ENCODE measurements at regions not wholly inside any gene's neighbourhood (a gene's known extent, or its start where the extent isn't known, plus 50 kb on each side); places are given as distances from the start of the nearest gene placed in this dataset.

DNA sequence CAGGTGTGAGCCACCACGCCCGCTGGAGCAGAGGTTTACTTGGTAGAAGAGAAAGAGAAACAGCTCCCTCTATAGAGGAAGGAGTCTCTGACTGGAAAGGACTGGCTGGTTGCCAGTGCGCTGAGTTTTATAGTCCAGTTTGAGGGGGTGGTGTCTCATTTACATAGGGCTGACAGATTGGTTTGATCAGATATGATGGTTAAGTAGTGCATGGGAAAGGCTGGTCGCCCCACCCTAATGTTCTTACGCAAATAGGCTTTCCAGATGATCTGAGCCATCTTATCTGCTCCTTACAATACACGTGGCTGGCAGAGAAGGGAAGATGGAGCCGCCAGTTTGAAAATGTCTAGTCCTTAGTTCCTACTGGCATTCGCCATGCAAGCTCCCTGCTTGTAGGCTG is 439.5 kb downstream of the NAF1 start:
- Histone ChIP-seq H3K36me3 (no peaks in the 10 kb centered on the region), H3K4me3 (no peak overlapping the region), H3K9me3 (no peaks in the 10 kb centered on the region), H3K27me3 (no peaks in the 10 kb centered on the region), H3K4me1 (no peaks in the 10 kb centered on the region), H3K27ac (no peak overlapping the region)
- intact Hi-C loops (cut with DNase I): no loop called here
- TF ChIP-seq POLR2AphosphoS5 (IDR thresholded peaks at IDR 0.05; ENCODE audit: insufficient read depth in 1 of 2, low read depth in 1 of 2) (no peak), POLR2A (IDR thresholded peaks at IDR 0.05) (no peak)
- TF ChIP-seq, protein P1, sequence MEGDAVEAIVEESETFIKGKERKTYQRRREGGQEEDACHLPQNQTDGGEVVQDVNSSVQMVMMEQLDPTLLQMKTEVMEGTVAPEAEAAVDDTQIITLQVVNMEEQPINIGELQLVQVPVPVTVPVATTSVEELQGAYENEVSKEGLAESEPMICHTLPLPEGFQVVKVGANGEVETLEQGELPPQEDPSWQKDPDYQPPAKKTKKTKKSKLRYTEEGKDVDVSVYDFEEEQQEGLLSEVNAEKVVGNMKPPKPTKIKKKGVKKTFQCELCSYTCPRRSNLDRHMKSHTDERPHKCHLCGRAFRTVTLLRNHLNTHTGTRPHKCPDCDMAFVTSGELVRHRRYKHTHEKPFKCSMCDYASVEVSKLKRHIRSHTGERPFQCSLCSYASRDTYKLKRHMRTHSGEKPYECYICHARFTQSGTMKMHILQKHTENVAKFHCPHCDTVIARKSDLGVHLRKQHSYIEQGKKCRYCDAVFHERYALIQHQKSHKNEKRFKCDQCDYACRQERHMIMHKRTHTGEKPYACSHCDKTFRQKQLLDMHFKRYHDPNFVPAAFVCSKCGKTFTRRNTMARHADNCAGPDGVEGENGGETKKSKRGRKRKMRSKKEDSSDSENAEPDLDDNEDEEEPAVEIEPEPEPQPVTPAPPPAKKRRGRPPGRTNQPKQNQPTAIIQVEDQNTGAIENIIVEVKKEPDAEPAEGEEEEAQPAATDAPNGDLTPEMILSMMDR (IDR thresholded peaks at IDR 0.05): no peak
- no peak for DNase-seq (ENCODE audit: extremely low spot score in 2 of 2)

DNA sequence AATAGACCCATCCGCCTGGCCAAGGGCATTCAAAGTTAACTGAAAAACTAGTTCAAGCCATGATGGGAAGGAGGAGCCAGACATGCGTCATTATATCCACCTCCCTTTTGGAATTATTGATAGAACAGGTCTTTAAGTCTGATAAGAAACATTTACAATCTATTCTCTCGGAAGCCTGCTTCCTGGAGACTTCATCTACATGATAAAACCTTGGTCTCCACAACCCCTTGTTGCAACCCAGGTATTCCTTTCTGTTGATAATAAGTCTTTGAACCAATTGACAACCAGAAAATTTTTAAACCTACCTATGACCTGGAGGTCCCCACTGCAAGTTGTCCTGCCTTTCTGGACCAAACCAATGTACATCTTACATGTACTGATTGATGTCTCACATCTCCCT is 451.3 kb downstream of the NAF1 start:
- DNase-seq (ENCODE audit: extremely low spot score in 2 of 2): no peak
- H3K4me3 ChIP-seq: no peak overlapping the region
- no peaks in the 10 kb centered on the region for H3K4me1 ChIP-seq
- H3K9me3 ChIP-seq: no peaks in the 10 kb centered on the region
- no peaks in the 10 kb centered on the region for H3K36me3 ChIP-seq
- TF ChIP-seq POLR2A (IDR thresholded peaks at IDR 0.05): no peak
- TF ChIP-seq, protein P1 (IDR thresholded peaks at IDR 0.05): no peak
- TF ChIP-seq POLR2AphosphoS5 (IDR thresholded peaks at IDR 0.05; ENCODE audit: insufficient read depth in 1 of 2, low read depth in 1 of 2): no peak
- H3K27ac ChIP-seq: no peak overlapping the region
- H3K27me3 ChIP-seq: no peaks in the 10 kb centered on the region
- intact Hi-C loops (cut with DNase I): no loop called here

DNA sequence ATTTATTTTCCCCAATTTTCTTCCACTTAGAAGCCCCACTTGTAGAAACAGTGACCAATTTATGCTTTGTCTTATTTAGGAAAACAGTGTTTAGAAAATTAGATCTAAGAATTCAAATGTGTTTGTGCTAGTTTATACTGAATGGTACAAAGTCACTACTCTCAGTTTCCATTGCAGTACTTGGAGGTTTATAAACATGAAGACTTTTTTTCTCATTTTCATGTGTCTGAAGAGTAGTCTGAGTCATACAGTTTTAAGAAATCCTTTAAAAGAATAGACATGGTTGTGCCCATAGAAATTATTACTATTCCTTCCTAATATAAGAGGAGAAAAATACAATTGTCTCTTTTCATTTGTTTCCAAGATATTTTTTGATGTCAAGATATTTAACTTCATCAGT is 458.7 kb downstream of the NAF1 start:
- no peak overlapping the region for H3K27ac ChIP-seq
- TF ChIP-seq POLR2A (IDR thresholded peaks at IDR 0.05) (no peak), POLR2AphosphoS5 (IDR thresholded peaks at IDR 0.05; ENCODE audit: insufficient read depth in 1 of 2, low read depth in 1 of 2) (no peak)
- intact Hi-C loops (cut with DNase I): no loop called here
- H3K4me1 ChIP-seq: no peaks in the 10 kb centered on the region
- H3K9me3 ChIP-seq: no peaks in the 10 kb centered on the region
- H3K4me3 ChIP-seq: no peak overlapping the region
- no peak for DNase-seq (ENCODE audit: extremely low spot score in 2 of 2)
- no peaks in the 10 kb centered on the region for H3K36me3 ChIP-seq
- no peaks in the 10 kb centered on the region for H3K27me3 ChIP-seq

DNA sequence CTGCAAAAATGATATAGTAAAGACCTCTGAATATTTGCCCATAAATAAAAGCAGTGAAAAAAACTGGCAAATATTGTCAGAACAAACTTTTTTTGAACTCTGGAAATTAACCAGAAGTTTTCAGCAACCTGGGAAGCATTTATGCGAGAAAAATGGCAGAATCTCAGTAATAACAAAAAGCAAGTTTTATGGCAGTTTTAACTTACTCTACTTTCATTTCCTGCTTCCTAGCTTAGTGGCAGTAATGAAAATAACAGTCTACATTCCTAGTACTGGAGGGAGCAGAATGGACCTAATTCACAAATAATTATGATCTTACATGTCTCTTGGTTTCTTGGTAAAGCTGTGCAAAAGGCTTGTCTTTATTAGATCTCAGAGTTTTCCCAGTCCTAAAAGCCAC is 460.1 kb downstream of the NAF1 start:
- no peaks in the 10 kb centered on the region for H3K9me3 ChIP-seq
- no peak overlapping the region for H3K27ac ChIP-seq
- H3K4me3 ChIP-seq: no peak overlapping the region
- intact Hi-C loops (cut with DNase I): no loop called here
- no peak for DNase-seq (ENCODE audit: extremely low spot score in 2 of 2)
- no peaks in the 10 kb centered on the region for H3K27me3 ChIP-seq
- H3K36me3 ChIP-seq: no peaks in the 10 kb centered on the region
- TF ChIP-seq POLR2A (IDR thresholded peaks at IDR 0.05) (no peak), POLR2AphosphoS5 (IDR thresholded peaks at IDR 0.05; ENCODE audit: insufficient read depth in 1 of 2, low read depth in 1 of 2) (no peak)
- TF ChIP-seq, protein P1 (IDR thresholded peaks at IDR 0.05): no peak
- H3K4me1 ChIP-seq: no peaks in the 10 kb centered on the region

DNA sequence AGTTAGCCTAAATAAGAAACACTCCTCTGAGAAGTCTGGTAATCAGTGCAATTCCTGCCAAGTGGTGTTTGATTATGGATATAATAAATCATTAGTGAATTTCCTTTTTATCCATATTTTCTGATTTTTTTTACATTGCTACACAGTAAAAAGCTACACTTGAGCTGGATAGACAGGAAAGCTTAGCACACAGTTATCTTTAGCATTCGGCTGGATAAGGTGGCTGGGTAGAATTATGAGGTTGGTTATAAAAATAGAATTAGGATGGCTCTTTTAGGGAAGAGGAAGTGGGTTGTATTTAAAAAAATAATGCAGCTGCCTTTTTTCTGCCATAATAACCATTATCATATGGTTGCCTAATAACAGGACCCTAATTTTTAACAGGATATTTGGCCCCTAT is 460.6 kb downstream of the NAF1 start:
- H3K27ac ChIP-seq: no peak overlapping the region
- H3K27me3 ChIP-seq: no peaks in the 10 kb centered on the region
- no peak for TF ChIP-seq POLR2AphosphoS5 (IDR thresholded peaks at IDR 0.05; ENCODE audit: insufficient read depth in 1 of 2, low read depth in 1 of 2)
- TF ChIP-seq, protein P1 (IDR thresholded peaks at IDR 0.05): no peak
- no peak for TF ChIP-seq POLR2A (IDR thresholded peaks at IDR 0.05)
- H3K36me3 ChIP-seq: no peaks in the 10 kb centered on the region
- H3K9me3 ChIP-seq: no peaks in the 10 kb centered on the region
- H3K4me1 ChIP-seq: no peaks in the 10 kb centered on the region
- intact Hi-C loops (cut with DNase I): no loop called here
- DNase-seq (ENCODE audit: extremely low spot score in 2 of 2): no peak
- no peak overlapping the region for H3K4me3 ChIP-seq

Measured in vagina (tissue), 2 donors.